HG03378 (cell line): ENCODE measurements at regions not wholly inside any gene's neighbourhood (a gene's known extent, or its start where the extent isn't known, plus 50 kb on each side); places are given as distances from the start of the nearest gene placed in this dataset.

Source experiments
- ATAC-seq: cut with Tn5 transposase; IDR thresholded peaks from one replicate; pipeline ENCODE4 v1.9.1; 2021; ENCODE audit warnings: mild to moderate bottlenecking, moderate library complexity; ENCODE audit not compliant: unreplicated experiment

DNA sequence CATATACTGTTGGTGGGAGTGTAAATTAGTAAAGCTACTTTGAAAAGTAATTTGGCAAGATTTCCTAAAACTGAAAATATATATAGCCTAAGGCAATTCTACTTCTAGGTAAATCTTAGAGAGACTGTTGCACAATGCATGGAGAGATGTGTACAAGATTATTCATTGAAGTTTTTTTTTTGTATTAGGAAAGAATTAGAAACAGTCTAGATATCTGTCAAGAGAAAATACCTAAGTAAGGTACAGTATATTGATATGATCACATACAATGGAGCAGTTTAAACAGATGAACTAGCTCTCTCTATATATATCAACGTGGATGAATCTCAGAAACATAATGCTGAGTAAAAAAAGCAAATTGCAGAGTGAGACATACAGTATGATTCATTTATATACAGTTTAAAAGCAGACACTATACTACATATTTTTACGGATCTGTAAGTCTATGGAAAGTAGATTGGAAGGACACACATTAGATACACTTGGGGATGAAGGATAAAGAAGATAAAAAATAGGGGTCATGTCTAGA lies 59.3 kb upstream of the ACVR1 start:
- ATAC-seq = no peak

DNA sequence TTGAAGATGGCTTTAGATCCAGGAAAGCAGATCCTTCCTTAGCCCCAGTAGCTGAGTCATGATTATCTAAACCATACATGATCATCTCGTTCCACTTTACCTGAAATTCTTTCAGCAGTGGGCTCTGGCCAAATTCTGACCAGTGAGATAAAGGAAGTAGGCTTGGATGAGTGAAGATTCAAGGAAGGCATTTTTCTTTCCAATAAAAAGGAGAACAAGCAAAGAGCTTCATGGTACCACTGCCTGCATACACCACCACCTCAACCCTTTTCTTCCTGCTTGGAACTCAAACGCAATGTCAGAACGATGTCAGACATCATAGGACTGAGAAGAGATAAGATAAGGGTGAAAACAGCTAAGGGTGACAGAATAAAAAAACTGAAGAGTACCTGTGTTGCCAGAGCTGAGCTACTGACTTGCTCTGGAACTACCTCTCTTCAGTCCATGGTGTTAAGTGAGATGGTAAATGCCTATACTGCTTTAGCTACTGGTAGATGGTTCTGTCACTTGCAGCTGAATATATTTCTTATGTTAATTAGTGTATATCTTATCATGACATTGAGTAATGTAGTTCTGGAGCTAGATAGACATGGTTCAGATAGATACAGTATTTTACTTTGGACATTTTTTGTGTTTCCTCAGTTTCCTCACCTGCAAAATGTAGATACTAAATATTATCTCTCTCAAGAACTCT lies 58.7 kb upstream of the ACVR1 start:
- ATAC-seq = no peak

- no peak for ATAC-seq
Observed at GRCh38 chr2:157933160-157933920, 57.2 kb upstream of the ACVR1 start.

GRCh38 chr2:157932480-157933159 lies 56.5 kb upstream of the ACVR1 start:
- ATAC-seq = no peak

DNA sequence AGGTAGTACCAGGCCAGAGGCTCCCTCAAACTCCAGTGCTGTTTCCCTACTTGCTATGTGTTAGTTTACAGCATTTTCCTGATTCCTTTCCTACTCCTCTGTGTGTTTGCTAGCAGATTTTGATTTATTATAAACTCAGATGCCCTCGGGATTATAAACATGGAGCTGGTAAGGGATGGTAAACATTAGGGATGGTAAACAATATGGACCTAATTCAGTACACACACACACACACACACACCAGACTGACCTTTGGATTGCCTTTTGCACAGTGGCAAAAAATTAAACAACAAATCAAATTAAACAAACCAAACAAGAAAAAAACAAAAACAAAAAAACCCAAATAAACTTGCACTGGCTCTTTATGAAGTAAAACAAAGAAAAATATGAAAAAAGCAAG lies 55.4 kb upstream of the ACVR1 start:
- ATAC-seq = no peak

- ATAC-seq = no peak
Observed at GRCh38 chr2:157930728-157931127, 54.6 kb upstream of the ACVR1 start.

DNA sequence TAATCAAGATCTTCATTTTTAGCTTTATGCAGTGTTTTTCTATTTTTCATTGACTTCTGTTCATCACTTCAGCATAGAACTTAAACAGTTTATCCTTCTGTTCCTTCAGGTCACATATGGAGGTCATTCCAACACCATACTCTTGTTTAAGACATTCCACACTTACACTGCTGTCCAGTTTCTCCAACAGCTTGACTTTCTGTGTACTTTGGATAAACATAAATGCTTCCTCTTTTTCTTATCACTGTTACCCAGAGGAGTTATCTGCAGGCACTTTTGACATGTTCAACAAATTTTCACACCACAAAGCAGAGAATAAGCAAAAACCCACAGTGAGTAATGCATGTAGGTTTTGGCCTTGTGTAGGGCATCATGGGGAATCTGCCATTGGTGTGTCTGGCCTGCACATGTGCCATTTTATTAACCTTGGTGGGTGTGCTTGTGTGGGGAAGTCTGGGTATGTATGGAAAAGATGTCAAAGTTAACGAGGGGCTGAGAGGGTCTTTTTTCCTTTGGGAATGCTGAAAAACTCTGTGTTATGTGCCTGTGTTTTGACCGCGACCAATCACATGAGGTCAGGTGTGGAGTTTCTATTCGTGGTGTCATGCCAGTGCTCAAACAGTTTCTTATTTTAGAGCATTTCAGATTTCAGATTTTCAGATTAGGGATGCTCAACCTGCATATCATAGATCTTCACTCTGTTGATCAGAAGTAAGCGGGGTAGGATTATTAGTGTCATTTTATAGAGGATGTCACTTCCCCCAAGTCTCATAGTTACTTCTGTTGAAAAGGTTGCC lies 53.9 kb upstream of the ACVR1 start:
- no peak for ATAC-seq

DNA sequence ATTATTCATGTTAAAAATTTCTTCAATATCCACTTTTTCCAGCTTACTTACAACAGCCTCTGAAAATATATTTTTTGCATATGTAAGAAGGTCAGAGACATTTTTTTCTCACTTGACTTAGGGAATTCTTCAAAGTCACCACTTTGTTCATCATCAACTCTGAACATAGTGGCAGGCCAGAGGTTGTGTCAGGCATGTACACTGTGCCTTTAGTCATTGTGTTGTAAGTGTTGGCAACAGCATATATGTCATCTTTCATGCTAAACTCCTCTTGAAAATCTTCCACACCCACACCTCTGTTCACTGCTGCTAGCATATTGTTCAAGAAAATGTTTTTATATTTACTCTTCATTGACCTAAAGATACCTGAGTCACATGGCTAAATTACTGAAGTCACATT lies 52.2 kb upstream of the ACVR1 start:
- no peak for ATAC-seq

GRCh38 chr2:157927155-157927554 lies 51.0 kb upstream of the ACVR1 start:
- no peak for ATAC-seq
